GM19395 (cell line): ENCODE measurements at regions not wholly inside any gene's neighbourhood (a gene's known extent, or its start where the extent isn't known, plus 50 kb on each side); places are given as distances from the start of the nearest gene placed in this dataset.
"Not testable (repeated sequence)": the region's sequence is repeated elsewhere in the genome, so short reads cannot be mapped to it uniquely, and the experiment has no call there.

Experiments used
- ATAC-seq: cut with Tn5 transposase; IDR thresholded peaks from one replicate; pipeline ENCODE4 v1.9.1; 2021; ENCODE audit warnings: mild to moderate bottlenecking, moderate library complexity; ENCODE audit not compliant: unreplicated experiment

GRCh38 chr3:86563400-86563970, 427.5 kb downstream of the VGLL3 start:
- ATAC-seq: peak; percentile 86

GRCh38 chr3:86562090-86562489, 428.9 kb downstream of the VGLL3 start:
- no peak for ATAC-seq

- no peak for ATAC-seq
Observed at GRCh38 chr3:86561215-86561614, 429.7 kb downstream of the VGLL3 start.

GRCh38 chr3:86554383-86554782, 436.6 kb downstream of the VGLL3 start:
- no peak for ATAC-seq

GRCh38 chr3:86547692-86548091, 443.3 kb downstream of the VGLL3 start:
- no peak for ATAC-seq

GRCh38 chr3:86537171-86537570, 453.8 kb downstream of the VGLL3 start:
- ATAC-seq: no peak

- ATAC-seq: no peak
Observed at GRCh38 chr3:86519819-86520218, 471.1 kb downstream of the VGLL3 start.

GRCh38 chr3:86481636-86482035, 509.3 kb downstream of the VGLL3 start:
- ATAC-seq: no peak

GRCh38 chr3:86481031-86481430, 509.9 kb downstream of the VGLL3 start:
- no peak for ATAC-seq

- ATAC-seq: no peak
Observed at GRCh38 chr3:86464180-86464579, 526.8 kb downstream of the VGLL3 start.

- no peak for ATAC-seq
Observed at GRCh38 chr3:86451749-86452148, 539.2 kb downstream of the VGLL3 start.

GRCh38 chr3:86438544-86438943, 552.4 kb downstream of the VGLL3 start:
- no peak for ATAC-seq

- ATAC-seq: no peak
Observed at GRCh38 chr3:86427343-86427742, 563.6 kb downstream of the VGLL3 start.

- ATAC-seq: no peak
Observed at GRCh38 chr3:86420990-86421739, 569.8 kb downstream of the VGLL3 start.

- no peak for ATAC-seq
Observed at GRCh38 chr3:86418861-86419260, 572.1 kb downstream of the VGLL3 start.

GRCh38 chr3:86416334-86416733, 574.6 kb downstream of the VGLL3 start:
- ATAC-seq: no peak

GRCh38 chr3:86413645-86414044, 577.3 kb downstream of the VGLL3 start:
- no peak for ATAC-seq

- no peak for ATAC-seq
Observed at GRCh38 chr3:86410587-86410986, 580.4 kb downstream of the VGLL3 start.

GRCh38 chr3:86389759-86390158, 601.2 kb downstream of the VGLL3 start:
- ATAC-seq: not testable (repeated sequence)

GRCh38 chr3:86388820-86389219, 602.1 kb downstream of the VGLL3 start:
- ATAC-seq: no peak

- no peak for ATAC-seq
Observed at GRCh38 chr3:86382556-86382955, 608.4 kb downstream of the VGLL3 start.

GRCh38 chr3:86381247-86381646, 609.7 kb downstream of the VGLL3 start:
- ATAC-seq: no peak

GRCh38 chr3:86379280-86379679, 611.7 kb downstream of the VGLL3 start:
- no peak for ATAC-seq
